Left renal cortex interstitium (tissue), 4 donors: ENCODE measurements at regions not wholly inside any gene's neighbourhood (a gene's known extent, or its start where the extent isn't known, plus 50 kb on each side); places are given as distances from the start of the nearest gene placed in this dataset.

ENCODE experiments used
- DNase-seq, 4 donors: peaks; one replicate each; pipeline ENCODE4 v3.0.0-alpha.2; 2013; ENCODE audit warnings: low read depth in 4 of 4, low spot score in 2 of 4, missing footprints in 1 of 4

DNA sequence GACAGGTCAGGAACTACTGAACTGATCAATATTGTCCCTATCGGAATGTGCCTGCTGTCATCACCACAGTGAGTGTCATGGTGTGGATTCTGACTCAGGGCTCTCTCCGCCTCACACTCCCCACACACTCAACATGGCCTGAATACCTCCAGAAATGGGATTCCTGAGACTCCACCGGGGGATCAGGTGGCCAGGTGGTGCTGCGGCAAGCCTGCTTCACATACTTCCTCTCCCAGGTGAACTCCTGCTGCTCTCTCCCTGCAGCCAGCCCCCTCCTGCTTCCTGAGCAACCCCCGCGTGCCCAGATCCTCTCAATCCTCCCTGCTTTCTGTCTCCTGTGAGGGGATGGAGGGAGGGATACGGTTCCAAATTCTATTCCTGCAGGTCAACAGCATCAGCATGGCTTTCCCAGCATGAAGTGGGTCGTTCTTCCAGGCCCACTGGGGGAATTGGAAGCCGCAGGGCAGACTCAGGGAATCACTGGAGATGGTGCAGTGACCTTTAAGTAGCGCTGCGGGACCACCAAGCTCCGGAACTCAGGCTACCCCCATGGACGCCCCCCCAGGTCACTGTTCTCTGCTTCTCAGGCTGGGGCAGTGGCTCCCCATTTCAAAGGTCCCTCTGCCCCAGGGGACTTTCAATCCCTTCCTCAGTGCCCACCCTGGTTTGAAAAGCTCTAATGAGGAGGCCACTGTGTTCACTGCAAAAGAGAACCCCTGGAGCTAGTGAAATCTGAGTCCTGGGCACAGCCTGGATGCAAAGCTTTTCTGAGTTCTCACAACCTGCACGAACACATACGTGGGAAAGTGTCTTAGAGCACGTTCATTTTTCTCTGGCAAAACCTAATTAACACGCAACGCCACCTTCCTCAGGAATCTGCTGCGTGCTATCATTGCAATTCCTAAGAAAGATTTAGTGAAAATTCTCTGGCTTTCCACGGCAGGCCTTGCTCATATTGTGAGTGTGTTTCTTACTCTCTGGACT, 168.4 kb downstream of the ZFP36L2 start:
- DNase-seq, result no peak

- no peak for DNase-seq
Observed at GRCh38 chr2:43057026-43057741, 169.2 kb downstream of the ZFP36L2 start.

GRCh38 chr2:43055985-43056384, 170.4 kb downstream of the ZFP36L2 start:
- DNase-seq, result no peak

GRCh38 chr2:43055086-43055912, 171.1 kb downstream of the ZFP36L2 start:
- DNase-seq, result no peak

DNA sequence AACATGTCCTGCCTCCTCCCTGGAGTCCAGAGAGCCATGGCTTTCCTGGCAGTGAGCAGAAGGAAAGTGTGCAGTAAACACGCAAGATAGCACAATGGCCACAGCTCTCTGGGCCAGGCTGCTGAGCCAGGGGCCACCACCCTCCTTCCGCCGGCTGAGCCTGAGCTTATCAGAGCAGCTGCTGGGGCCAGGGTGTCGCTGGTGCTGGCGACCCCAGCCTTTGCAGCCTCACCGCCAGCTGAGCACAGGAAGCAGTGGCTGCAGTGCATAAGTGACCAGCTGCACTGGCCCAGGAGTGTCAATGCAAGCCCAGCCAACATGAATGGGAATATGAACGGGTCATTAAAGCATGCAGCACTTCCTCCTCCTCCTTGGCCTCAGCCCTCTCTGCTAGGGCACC, 172.0 kb downstream of the ZFP36L2 start:
- DNase-seq, result no peak

GRCh38 chr2:43052944-43053306, 173.5 kb downstream of the ZFP36L2 start:
- no peak for DNase-seq

- no peak for DNase-seq
Observed at GRCh38 chr2:43052204-43052943, 174.0 kb downstream of the ZFP36L2 start.

DNA sequence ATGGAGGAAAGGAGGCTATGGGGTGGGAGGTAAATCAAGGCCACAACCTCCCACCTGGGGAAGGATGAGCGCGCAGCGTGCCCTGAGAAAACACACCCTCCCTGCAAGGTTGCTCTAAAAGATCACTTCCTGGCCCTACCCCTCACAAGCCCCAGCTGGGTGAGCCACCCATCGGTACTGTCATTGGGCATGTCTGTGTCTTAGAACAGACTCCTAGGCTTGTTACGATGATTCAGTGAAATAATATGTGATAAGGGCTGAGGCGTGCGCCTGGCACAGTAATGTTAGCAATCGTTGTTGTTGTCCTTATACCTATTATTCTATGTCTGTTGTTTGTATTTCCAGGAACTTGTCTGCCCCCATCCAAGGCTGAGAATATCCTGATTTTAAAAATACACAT, 175.1 kb downstream of the ZFP36L2 start:
- no peak for DNase-seq

DNA sequence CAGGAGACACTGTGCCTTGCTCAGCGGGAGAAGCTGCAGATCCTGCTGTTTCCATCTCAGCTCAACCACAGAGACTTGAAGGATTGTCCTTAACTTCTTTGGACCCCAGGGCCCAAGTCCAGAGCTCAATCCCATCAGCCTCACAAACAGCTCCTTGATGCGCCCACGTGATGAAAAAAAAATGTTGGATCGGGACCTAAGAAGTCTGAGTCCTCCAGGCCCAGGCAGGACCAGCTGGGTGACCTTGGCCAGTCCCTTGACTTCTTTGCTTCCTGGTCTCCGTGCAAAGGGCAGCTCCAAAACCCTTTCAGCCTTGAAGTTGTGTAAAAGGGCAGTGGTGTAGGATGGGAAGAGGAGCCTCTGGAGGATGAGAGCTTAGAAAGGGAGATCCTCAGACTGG, 175.5 kb downstream of the ZFP36L2 start:
- no peak for DNase-seq

- DNase-seq, result no peak
Observed at GRCh38 chr2:43049836-43050801, 176.3 kb downstream of the ZFP36L2 start.

DNA sequence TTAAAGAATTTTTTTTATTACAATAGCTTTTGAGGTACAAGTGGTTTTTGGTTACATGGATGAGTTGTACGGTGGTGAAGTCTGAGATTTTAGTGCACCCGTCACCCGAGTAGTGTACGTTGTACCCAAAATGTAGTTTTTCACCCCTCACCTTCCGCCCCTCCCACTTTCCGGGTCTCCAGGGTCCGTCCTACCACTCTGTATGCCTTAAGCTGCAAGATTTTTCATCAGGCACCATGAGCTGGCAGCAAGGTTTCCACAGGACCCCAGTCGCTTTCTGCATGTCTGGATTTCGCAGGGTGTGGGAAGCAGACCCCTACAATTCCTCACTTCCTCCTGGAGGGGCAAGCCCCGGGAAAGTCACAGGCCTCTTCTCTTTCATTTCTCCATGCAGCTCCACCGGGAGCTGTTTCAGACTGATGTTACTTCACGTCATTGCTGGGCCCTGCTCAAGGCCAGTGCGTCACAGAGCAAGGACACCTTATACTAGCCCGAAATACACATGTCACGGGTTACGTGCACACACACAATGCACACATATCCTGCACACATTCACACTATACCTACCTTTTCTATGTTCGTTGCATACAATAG, 179.1 kb downstream of the ZFP36L2 start:
- no peak for DNase-seq

DNA sequence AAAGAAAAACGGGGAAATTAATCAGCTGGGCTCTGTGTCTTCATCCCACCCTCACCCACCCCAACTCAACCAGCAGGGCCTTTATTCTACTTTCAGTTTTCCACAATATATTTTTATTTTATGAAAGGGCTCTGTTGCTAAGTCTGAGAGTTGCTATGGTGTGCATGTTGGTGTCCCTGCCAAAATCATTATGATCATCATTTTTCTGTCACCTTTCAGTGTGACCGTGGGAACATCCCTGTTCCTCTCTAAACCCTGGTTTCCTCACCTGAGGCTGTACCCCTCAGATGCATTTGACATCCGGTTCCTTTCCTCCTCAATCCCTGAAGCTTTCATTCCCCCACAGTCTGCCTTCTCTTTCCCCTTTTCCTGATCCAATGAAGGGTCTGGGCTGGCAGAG, 180.5 kb downstream of the ZFP36L2 start:
- DNase-seq, result no peak

DNA sequence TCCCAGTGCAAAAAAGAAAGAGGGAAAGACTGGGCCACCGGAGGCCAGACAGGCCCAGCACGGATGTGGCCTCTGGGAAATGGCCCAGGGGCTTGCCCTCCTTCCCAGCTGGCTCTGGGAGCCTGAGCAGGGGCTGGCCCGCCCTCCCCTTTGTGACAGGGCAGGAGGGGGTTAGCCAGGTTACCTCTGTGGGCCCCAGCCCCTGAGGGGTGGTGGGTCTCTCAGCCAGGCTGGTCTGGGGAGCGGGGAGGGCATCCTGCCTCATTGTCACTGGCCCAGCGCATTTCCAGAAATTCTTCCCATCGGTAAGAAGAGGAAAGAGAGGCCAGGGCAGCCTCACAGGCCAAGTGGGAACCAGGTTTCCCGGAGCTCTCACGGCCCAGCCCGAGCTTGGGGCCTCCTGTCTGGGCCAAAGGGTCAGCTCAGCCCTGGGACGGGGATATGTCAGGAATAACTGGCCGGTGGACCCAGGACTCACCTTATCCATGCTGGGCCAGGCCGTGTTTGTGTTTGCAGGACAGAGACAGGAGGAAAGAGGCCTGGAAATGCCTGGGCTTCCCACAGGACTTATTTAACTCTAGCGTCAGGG, 182.2 kb downstream of the ZFP36L2 start:
- no peak for DNase-seq

DNA sequence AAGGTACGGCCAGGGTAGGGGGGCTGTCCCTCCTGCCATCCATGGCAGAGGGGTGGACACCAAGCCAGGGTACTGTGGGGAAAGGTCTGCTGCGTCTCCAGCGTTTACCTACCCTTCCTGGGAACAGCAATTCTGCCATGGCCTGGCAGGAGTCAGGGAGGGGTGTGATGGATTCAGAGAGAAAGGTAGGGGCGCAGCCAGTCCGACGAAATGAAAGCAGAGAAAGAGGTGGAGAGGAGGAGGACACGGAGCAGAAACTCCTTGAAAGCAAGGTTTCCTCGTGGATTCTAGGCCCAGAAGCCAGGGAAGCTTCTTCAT, 182.9 kb downstream of the ZFP36L2 start:
- no peak for DNase-seq

DNA sequence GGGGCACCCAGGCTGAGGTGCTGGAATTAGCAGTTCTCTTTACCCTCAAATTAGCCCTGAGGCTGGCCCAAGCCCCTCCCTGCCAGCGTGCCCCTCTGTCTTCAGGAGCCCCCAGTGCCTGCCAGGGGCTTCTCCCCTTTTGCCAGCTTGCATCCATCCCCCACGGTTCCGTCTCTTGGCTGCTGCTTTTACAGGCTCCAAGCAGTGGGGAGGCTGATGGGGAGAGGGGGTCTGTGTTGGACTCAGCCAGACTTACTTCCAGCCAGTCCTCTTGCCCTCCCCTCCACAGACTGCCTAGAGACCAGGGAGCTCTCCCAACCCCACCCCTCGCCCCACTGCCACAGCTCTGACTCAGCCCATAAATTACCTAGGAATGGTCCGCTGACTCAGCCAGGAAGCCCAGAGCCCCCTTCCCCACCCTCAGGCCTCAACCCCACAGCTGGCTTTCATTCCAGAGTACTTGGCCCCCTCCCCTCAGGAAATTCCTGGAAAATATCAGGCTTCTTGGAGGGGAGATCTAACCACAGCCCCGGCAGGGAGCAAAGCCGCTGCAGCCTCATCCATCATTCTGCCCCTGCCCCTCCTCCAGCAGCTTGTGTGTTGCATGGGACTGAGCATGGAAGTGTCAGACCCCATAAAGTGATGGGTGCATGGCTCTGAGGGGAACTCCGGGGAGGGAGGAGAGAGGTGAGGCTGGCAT, 184.6 kb downstream of the ZFP36L2 start:
- peak; percentile 86 to 96 (median 92) for DNase-seq

DNA sequence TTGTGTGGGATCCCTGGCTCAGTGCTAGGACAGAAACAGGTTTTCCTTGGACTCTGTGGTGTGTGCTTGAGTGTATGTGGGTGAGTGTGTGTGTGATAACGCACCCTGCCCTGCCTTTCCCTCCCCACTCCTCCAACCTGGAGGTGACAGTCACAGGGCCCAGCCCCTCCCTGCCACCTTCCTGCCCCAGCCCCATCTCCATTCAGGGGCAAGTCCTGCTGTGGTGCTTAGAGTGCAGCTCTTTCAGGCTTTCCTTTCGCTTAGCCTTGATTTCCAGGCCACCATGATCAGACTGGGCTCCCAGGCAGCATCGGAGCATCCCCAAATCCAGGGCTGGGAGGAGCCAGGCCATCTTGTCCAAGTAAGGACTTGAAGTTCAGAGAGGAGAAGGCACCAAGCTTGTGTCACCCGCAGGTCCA, 185.2 kb downstream of the ZFP36L2 start:
- no peak for DNase-seq

- no peak for DNase-seq
Observed at GRCh38 chr2:43040084-43040854, 186.1 kb downstream of the ZFP36L2 start.
